DND-41 (cell line): ENCODE measurements at regions not wholly inside any gene's neighbourhood (a gene's known extent, or its start where the extent isn't known, plus 50 kb on each side); places are given as distances from the start of the nearest gene placed in this dataset.

ENCODE experiments used
- ATAC-seq: fragments of 200-7000 bp; cut with Tn5 transposase; 3 replicates; pipeline ENCODE4 v1.9.1; 2021; ENCODE audit warnings: low read depth; ENCODE audit not compliant: insufficient read depth
- DNase-seq: peaks from one replicate; pipeline ENCODE4 v3.0.0-alpha.2; 2020
- H2AFZ ChIP-seq: 2 replicates; pipeline ENCODE4 v1.6.0; 2012; ENCODE audit warnings: low read depth, low read length
- H3K27ac ChIP-seq: 2 replicates; pipeline ENCODE4 v1.5.1; 2012; ENCODE audit warnings: low read length, inconsistent platforms
- H3K27me3 ChIP-seq: fragments of 200-600 bp; sonication (generic); 2 replicates; pipeline ENCODE4 v1.6.0; 2012; ENCODE audit warnings: low read length, mild to moderate bottlenecking, inconsistent platforms; ENCODE audit not compliant: insufficient read depth, poor library complexity
- H3K36me3 ChIP-seq: 2 replicates; pipeline ENCODE4 v1.5.1; 2012; ENCODE audit warnings: low read length, inconsistent platforms; ENCODE audit not compliant: insufficient read depth
- H3K4me1 ChIP-seq: 2 replicates; pipeline ENCODE4 v1.5.1; 2012; ENCODE audit warnings: mild to moderate bottlenecking, low read length; ENCODE audit not compliant: insufficient read depth
- H3K4me2 ChIP-seq: 2 replicates; pipeline ENCODE4 v1.6.0; 2012; ENCODE audit warnings: mild to moderate bottlenecking, moderate library complexity, low read length, inconsistent platforms; ENCODE audit not compliant: insufficient read depth
- H3K4me3 ChIP-seq, 2 experiments: fragments of 200-600 bp in 1 of 2; shearing (Covaris generic) in 1 of 2; 2 replicates each; pipeline ENCODE4 v1.5.1; 2012 to 2016; ENCODE audit warnings: inconsistent platforms in 2 of 2, low read length in 2 of 2, mild to moderate bottlenecking in 2 of 2, low read depth in 1 of 2, moderate library complexity in 1 of 2
- H3K79me2 ChIP-seq: 2 replicates; pipeline ENCODE4 v1.6.0; 2012; ENCODE audit warnings: low read length, inconsistent platforms; ENCODE audit not compliant: insufficient read depth
- H3K9ac ChIP-seq: 2 replicates; pipeline ENCODE4 v1.6.0; 2012; ENCODE audit warnings: low read depth, mild to moderate bottlenecking, inconsistent platforms, low read length, moderate library complexity
- H3K9me3 ChIP-seq: 2 replicates; pipeline ENCODE4 v1.5.1; 2012; ENCODE audit warnings: low read length, moderate library complexity, mild to moderate bottlenecking, inconsistent platforms; ENCODE audit not compliant: insufficient read depth, severe bottlenecking
- H4K20me1 ChIP-seq: 2 replicates; pipeline ENCODE4 v1.6.0; 2012; ENCODE audit warnings: low read length; ENCODE audit not compliant: insufficient read depth
- CTCF ChIP-seq: IDR thresholded peaks from 2 replicates; pipeline ENCODE4 v1.5.1; 2012; ENCODE audit warnings: borderline replicate concordance, low read length, moderate library complexity, mild to moderate bottlenecking; ENCODE audit not compliant: poor library complexity, severe bottlenecking; ENCODE audit errors: extremely low read depth
- EZH2 ChIP-seq: IDR thresholded peaks from 3 replicates; pipeline ENCODE4 v1.6.1; 2012; ENCODE audit warnings: borderline replicate concordance, low read depth, mild to moderate bottlenecking, moderate library complexity, low read length, inconsistent platforms; ENCODE audit not compliant: severe bottlenecking

GRCh38 chr11:96459751-96460150, 69.9 kb downstream of the JRKL start:
- no peak overlapping the region for H2AFZ ChIP-seq
- H3K27ac ChIP-seq: no peak overlapping the region
- H3K4me2 ChIP-seq: no peak overlapping the region
- DNase-seq (no peak), ATAC-seq (no peak)
- peaks cover 6% of the 10 kb centered on the region for H3K27me3 ChIP-seq
- H3K9me3 ChIP-seq: no peaks in the 10 kb centered on the region
- no peaks in the 10 kb centered on the region for H3K36me3 ChIP-seq
- H3K4me1 ChIP-seq: no peaks in the 10 kb centered on the region; the same call in 1 of the 2 replicates
- H3K9ac ChIP-seq: no peak overlapping the region
- no peaks in the 10 kb centered on the region for H3K79me2 ChIP-seq
- no peaks in the 10 kb centered on the region for H4K20me1 ChIP-seq
- no peak overlapping the region for H3K4me3 ChIP-seq
- no peak for TF ChIP-seq CTCF
- TF ChIP-seq EZH2: no peak

GRCh38 chr11:96461871-96462270, 72.1 kb downstream of the JRKL start:
- DNase-seq: no peak
- Histone ChIP-seq H3K27me3 (peaks cover 6% of the 10 kb centered on the region), H2AFZ (no peak overlapping the region), H3K4me1 (no peaks in the 10 kb centered on the region; the same call in 1 of the 2 replicates), H3K79me2 (no peaks in the 10 kb centered on the region), H3K9me3 (no peaks in the 10 kb centered on the region), H3K36me3 (no peaks in the 10 kb centered on the region), H3K27ac (no peak overlapping the region), H4K20me1 (no peaks in the 10 kb centered on the region), H3K4me3 (no peak overlapping the region), H3K4me2 (no peak overlapping the region), H3K9ac (no peak overlapping the region)
- ATAC-seq: no peak
- TF ChIP-seq CTCF (no peak), EZH2 (no peak)

GRCh38 chr11:96464700-96465307, 75.0 kb downstream of the JRKL start:
- Histone ChIP-seq H3K4me2 (peak overlapping the region; percentile 20; the same call in 1 of the 2 replicates), H3K27me3 (peaks cover 6% of the 10 kb centered on the region), H3K36me3 (no peaks in the 10 kb centered on the region), H4K20me1 (no peaks in the 10 kb centered on the region), H3K4me3 (no peak overlapping the region), H3K4me1 (no peaks in the 10 kb centered on the region; the same call in 1 of the 2 replicates), H3K9me3 (no peaks in the 10 kb centered on the region), H3K9ac (no peak overlapping the region), H3K79me2 (no peaks in the 10 kb centered on the region), H3K27ac (no peak overlapping the region), H2AFZ (no peak overlapping the region)
- ATAC-seq (peak; percentile 93), DNase-seq (no peak)
- TF ChIP-seq EZH2 (no peak), CTCF (peak; percentile 86)
